IPS DF 6.9 (cell line): ENCODE measurements at regions not wholly inside any gene's neighbourhood (a gene's known extent, or its start where the extent isn't known, plus 50 kb on each side); places are given as distances from the start of the nearest gene placed in this dataset.
"Not testable (repeated sequence)": the region's sequence is repeated elsewhere in the genome, so short reads cannot be mapped to it uniquely, and the experiment has no call there.

Source experiments
- DNase-seq: peaks from one replicate; pipeline ENCODE4 v3.0.0-alpha.2; 2013; ENCODE audit warnings: low read depth, low spot score
- H3K27ac ChIP-seq: one replicate; pipeline ENCODE4 v1.5.1; 2013; ENCODE audit warnings: low read length, control low read depth
- H3K27me3 ChIP-seq: 2 replicates; pipeline ENCODE4 v1.6.1; 2013; ENCODE audit warnings: mild to moderate bottlenecking, low read length; ENCODE audit not compliant: control insufficient read depth, insufficient read depth
- H3K36me3 ChIP-seq: 2 replicates; pipeline ENCODE4 v1.6.1; 2013; ENCODE audit warnings: low read length; ENCODE audit not compliant: control insufficient read depth, insufficient read depth
- H3K4me1 ChIP-seq: 2 replicates; pipeline ENCODE4 v1.6.1; 2013; ENCODE audit warnings: low read length; ENCODE audit not compliant: control insufficient read depth, insufficient read depth
- H3K4me3 ChIP-seq: 2 replicates; pipeline ENCODE4 v1.5.1; 2013; ENCODE audit warnings: mild to moderate bottlenecking, low read length
- H3K9me3 ChIP-seq: 2 replicates; pipeline ENCODE4 v1.6.1; 2013; ENCODE audit warnings: low read length, inconsistent platforms; ENCODE audit not compliant: control insufficient read depth, insufficient read depth
- WGBS: extraction: QIAGEN DNeasy Blood & Tissue Kit; methylation state at CpG from one replicate; pipeline ENCODE4 v1.1.7; 2013; ENCODE audit warnings: mixed read lengths, missing lambda C conversion rate; ENCODE audit not compliant: insufficient read length, insufficient coverage; 5-methylcytosine and 5-hydroxymethylcytosine counted together

DNA sequence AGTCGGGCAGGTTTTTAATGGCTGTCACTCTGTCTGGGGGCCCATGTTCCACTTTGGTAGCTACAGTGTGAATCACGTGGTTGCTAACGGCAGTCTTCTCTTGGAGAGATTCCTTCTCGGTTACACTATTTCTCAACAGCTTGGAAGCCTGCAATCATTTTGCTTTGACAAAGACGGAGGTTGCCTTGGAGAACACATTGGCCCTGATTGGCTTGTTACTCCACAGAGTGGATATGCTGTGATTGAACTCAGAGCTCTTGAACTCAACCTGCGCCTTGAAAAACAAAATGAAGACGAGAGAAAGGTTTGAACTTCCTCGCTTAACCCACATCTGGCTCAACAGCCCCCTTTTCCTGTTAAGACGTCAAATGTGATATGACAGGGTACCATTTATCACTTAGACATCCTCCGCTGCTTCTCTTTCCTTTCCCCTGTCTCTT is 218.9 kb downstream of the MAF start:
- Histone ChIP-seq H3K4me3 (no peak overlapping the region), H3K9me3 (no peaks in the 10 kb centered on the region), H3K36me3 (no peaks in the 10 kb centered on the region), H3K4me1 (no peaks in the 10 kb centered on the region), H3K27me3 (no peaks in the 10 kb centered on the region), H3K27ac (no peak overlapping the region)
- WGBS = no CpG with 5 or more reads among the region's 10 CpGs
- DNase-seq = no peak

DNA sequence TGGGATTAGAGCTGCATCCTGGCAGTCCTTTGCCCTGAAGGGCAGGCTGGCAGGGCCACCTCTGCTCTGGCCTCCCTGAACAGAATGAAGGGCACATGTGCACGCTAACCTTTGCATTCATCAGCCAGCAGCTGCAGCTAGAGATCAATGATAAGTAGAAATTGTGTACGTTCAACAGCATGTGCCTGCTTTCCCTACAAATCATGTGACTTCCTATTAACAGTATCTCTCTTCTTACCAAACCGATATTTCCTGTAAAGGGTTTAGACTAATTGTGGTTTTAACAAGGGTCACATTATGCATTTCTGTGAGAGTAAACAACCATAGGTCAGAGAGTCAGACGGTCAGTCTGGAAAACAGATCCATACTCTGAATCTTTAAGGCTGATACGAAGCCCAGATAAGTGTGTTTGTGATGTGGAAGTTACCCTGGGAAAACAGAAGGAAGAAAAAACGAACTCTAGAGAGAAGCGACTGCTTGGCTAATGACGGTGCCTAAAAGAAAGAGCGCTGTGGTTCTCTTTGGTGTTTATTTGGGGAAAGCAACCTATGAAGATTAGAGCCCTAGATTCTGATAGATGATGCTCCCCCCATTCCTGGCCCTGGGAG is 219.4 kb downstream of the MAF start:
- no peaks in the 10 kb centered on the region for H3K27me3 ChIP-seq
- no peaks in the 10 kb centered on the region for H3K9me3 ChIP-seq
- no CpG with 5 or more reads among the region's 9 CpGs for WGBS
- no peaks in the 10 kb centered on the region for H3K36me3 ChIP-seq
- no peak for DNase-seq
- no peak overlapping the region for H3K27ac ChIP-seq
- no peaks in the 10 kb centered on the region for H3K4me1 ChIP-seq
- H3K4me3 ChIP-seq = no peak overlapping the region

DNA sequence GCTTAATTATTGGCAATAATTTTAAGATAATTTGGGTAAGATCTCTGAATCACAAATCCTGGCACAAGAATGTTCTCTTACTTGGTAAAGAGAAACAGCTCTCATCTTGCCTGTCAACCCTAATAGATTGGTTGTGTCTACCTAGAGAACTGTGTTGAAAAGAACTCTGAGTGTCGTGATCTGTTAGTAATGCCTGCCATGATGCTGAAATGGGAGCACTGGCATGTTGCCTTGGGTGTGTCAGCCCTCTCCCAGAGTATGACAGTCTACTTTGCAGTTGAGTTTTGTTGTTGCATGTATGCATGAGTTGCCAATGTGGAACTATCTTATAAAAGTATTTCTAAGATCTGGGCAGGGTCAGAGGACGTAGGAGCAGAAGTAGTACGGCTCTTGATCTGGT is 221.4 kb downstream of the MAF start:
- Histone ChIP-seq H3K36me3 (no peaks in the 10 kb centered on the region), H3K27ac (no peak overlapping the region), H3K4me1 (no peaks in the 10 kb centered on the region), H3K9me3 (no peaks in the 10 kb centered on the region), H3K27me3 (no peaks in the 10 kb centered on the region), H3K4me3 (no peak overlapping the region)
- no CpG with 5 or more reads among the region's 3 CpGs for WGBS
- DNase-seq = no peak

DNA sequence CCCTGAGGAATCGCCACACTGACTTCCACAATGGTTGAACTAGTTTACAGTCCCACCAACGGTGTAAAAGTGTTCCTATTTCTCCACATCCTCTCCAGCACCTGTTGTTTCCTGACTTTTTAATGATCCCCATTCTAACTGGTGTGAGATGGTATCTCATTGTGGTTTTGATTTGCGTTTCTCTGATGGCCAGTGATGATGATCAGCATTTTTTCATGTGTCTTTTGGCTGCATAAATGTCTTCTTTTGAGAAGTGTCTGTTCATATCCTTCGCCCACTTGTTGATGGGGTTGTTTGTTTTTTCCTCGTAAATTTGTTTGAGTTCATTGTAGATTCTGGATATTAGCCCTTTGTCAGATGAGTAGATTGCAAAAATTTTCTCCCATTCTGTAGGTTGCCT is 223.5 kb downstream of the MAF start:
- not testable (repeated sequence) for H3K27ac ChIP-seq, H3K4me1 ChIP-seq, H3K4me3 ChIP-seq, H3K27me3 ChIP-seq, H3K9me3 ChIP-seq, H3K36me3 ChIP-seq, DNase-seq
- no CpG with 5 or more reads among the region's 5 CpGs for WGBS

DNA sequence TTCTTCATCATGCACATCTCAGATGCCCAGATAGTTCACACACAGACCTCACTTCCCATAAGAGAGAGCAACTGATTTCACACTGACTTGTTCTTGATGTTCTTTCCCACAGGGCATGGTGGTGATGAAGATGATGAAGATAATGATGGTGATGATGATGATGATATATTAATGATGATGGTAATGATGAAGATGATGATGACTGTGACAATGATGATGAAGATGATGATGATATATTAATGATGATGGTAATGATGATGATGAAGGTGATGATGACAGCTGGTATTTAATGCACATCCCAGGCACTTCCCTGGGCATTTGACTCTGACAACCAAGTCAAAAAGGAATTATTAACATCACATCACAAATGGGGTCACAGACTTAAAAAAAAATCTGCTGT is 225.2 kb downstream of the MAF start:
- H3K36me3 ChIP-seq = no peaks in the 10 kb centered on the region
- H3K9me3 ChIP-seq = no peaks in the 10 kb centered on the region
- H3K4me1 ChIP-seq = no peaks in the 10 kb centered on the region
- H3K27me3 ChIP-seq = no peaks in the 10 kb centered on the region
- H3K27ac ChIP-seq = no peak overlapping the region
- DNase-seq = no peak
- H3K4me3 ChIP-seq = no peak overlapping the region

DNA sequence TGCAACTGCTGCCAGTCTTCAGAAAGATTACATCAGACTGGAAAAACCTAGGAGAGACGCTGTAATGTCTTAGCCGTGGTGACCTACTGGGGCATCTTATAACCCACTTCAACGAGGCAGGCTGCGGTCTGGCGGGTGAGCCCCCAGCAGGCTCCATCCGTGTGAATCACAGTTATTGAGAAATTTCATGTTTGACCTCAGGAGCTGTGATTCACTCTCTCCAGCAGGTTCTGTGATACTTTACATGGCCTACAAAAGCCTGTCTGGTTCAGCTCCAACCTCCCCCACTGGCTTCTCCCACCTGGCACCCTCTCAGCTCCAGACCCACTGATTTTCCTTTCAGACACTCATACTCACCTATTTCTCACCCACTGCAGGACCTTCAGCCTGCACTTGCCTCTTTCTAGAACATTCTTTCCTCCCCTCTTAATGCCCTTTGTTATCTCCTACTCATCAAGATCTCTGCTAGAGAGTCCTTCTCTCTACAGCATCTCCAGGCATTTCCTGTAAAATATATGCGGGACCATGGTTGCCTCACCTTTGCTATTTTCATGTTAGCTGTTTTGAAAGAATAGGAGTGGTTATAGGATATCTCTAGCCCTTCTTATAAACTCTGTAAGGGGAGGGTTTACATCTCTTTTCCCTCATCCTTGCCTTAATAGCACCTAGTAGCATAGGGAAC is 227.9 kb downstream of the MAF start:
- Histone ChIP-seq H3K4me3 (no peak overlapping the region), H3K27me3 (no peaks in the 10 kb centered on the region), H3K9me3 (no peaks in the 10 kb centered on the region), H3K4me1 (no peaks in the 10 kb centered on the region), H3K36me3 (no peaks in the 10 kb centered on the region), H3K27ac (no peak overlapping the region)
- no CpG with 5 or more reads among the region's 7 CpGs for WGBS
- no peak for DNase-seq

DNA sequence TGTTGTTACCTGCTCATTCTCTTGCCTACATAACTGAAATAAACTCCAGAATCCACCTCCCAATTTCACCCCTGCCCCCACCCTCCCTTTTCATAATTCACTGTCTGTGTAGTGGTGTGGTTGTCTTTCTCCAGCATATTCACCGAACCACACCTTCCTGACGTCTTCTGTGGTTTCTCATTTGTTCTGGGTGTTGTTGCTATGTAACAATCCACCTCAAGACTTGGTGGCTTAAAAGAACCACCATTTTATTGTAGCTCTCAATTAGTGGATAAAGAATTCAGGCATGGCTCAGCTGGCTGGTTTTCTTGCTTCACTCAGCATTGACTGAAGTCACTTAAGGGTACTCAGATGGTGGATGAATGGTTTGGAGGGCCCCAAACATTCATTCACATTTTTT is 229.8 kb downstream of the MAF start:
- no peaks in the 10 kb centered on the region for H3K9me3 ChIP-seq
- WGBS = no CpG with 5 or more reads among the region's 2 CpGs
- H3K27ac ChIP-seq = no peak overlapping the region
- H3K36me3 ChIP-seq = no peaks in the 10 kb centered on the region
- no peaks in the 10 kb centered on the region for H3K27me3 ChIP-seq
- no peak overlapping the region for H3K4me3 ChIP-seq
- DNase-seq = no peak
- no peaks in the 10 kb centered on the region for H3K4me1 ChIP-seq

DNA sequence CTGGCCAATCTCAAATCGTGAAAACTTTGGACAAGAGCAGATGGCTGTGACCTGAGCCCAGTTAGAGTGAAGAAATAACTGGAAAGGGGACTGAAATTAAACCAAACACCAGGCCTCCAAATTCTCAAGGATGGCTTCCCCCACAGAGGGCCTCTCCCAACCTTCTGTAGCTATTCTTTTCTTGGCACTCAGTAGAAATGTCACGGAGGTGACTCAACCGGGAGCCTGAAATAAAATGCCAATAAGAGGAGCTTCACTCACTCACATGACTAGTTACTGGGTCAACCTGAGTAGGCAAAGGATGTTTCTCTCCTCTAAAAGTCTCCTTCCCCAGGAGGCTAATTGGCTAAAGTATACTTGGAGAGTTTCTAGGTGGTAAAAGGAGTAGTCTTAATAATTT is 230.7 kb downstream of the MAF start:
- H3K4me3 ChIP-seq = no peak overlapping the region
- no peaks in the 10 kb centered on the region for H3K4me1 ChIP-seq
- H3K36me3 ChIP-seq = no peaks in the 10 kb centered on the region
- H3K27me3 ChIP-seq = no peaks in the 10 kb centered on the region
- no peak overlapping the region for H3K27ac ChIP-seq
- no CpG with 5 or more reads among the region's 3 CpGs for WGBS
- DNase-seq = no peak
- H3K9me3 ChIP-seq = no peaks in the 10 kb centered on the region

DNA sequence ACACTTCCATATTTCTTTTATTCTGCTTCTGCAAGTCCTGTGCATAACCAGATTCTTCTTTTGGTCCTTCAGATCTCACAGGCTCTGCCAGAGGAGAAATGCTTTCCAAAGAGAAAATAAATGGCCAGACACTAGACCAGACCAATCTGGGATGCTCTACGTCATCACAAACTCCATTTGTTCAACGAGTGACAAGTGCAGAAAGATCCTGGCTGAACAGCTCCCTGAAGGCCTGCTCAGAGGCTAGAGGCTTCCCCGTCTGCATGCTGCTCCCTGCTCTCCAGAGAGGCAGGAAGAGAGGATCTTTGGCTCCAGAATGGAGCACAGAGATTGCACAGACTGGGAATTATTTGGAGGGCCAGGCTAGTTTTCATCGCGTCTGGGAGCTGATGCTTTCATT is 232.7 kb downstream of the MAF start:
- H3K4me3 ChIP-seq = no peak overlapping the region
- no peaks in the 10 kb centered on the region for H3K27me3 ChIP-seq
- no peaks in the 10 kb centered on the region for H3K9me3 ChIP-seq
- no peaks in the 10 kb centered on the region for H3K4me1 ChIP-seq
- H3K27ac ChIP-seq = no peak overlapping the region
- no peak for DNase-seq
- no CpG with 5 or more reads among the region's 5 CpGs for WGBS
- no peaks in the 10 kb centered on the region for H3K36me3 ChIP-seq

DNA sequence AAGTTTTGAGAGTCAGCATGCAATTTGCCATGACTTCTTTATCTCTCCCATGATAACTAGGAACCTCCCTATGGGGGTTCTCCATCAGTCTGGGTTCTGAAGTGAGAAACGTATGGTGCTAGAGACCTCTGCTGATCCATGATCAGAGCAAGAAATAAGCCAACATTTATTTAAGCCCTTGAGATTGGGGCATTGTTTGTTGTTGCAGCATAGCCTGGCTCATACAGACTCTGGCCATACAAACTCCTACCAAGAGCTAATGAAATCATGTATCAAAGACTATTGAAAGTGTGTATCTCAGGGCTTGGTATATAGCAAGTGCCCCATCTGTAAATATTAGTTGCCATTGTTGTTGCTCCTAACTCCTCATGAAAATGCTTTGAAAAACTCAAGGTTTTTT is 233.9 kb downstream of the MAF start:
- Histone ChIP-seq H3K4me3 (no peak overlapping the region), H3K9me3 (no peaks in the 10 kb centered on the region), H3K4me1 (no peaks in the 10 kb centered on the region), H3K36me3 (no peaks in the 10 kb centered on the region), H3K27me3 (no peaks in the 10 kb centered on the region), H3K27ac (no peak overlapping the region)
- WGBS = no CpG with 5 or more reads among the region's 1 CpG
- no peak for DNase-seq

DNA sequence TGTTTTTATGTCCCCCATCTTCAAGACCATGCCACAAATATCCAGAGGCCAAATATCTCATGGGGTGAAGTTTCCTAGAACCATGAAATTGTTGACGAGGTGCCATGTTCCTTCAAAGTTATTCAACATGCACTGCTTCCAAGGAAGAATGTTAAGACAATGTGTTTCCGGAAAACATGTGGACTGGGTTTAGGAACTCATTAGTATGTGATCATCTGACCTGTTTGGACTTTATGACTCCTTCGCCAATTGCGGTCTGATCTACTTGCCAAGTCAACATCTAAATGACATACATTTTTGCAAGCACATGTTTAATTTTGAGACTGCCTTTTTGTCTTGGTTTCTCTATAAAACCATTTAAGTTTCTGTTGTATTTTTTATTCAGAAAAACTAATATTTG is 234.8 kb downstream of the MAF start:
- no peaks in the 10 kb centered on the region for H3K4me1 ChIP-seq
- H3K36me3 ChIP-seq = no peaks in the 10 kb centered on the region
- no CpG with 5 or more reads among the region's 4 CpGs for WGBS
- H3K4me3 ChIP-seq = no peak overlapping the region
- H3K27me3 ChIP-seq = no peaks in the 10 kb centered on the region
- no peak for DNase-seq
- no peak overlapping the region for H3K27ac ChIP-seq
- no peaks in the 10 kb centered on the region for H3K9me3 ChIP-seq
